PC-3 (cell line): ENCODE measurements at regions not wholly inside any gene's neighbourhood (a gene's known extent, or its start where the extent isn't known, plus 50 kb on each side); places are given as distances from the start of the nearest gene placed in this dataset. TPM values are rescaled to one million over a fixed set of nuclear protein-coding genes. Genes with fewer than 3 reads are reported as not detected.

Source experiments
- ATAC-seq: fragments of 200-7000 bp; cut with Tn5 transposase; 2 replicates; pipeline ENCODE4 v1.9.1; 2020; ENCODE audit warnings: mild to moderate bottlenecking, moderate library complexity
- BruUV-seq: library from RNA; stranded (reverse); fragments of 400-500 nt; replicated peaks from 2 replicates; lab custom pipeline; 2021; lab: Mats Ljungman, UMichigan
- CTCF ChIA-PET: fragments of 300-600 bp; sonication (Branson Sonifier 250); formaldehyde crosslinking; loops from one replicate; lab custom pipeline; 2022; ENCODE audit warnings: antibody characterized with exemption; lab: Charles Lee
- POLR2A ChIA-PET: fragments of 300-600 bp; sonication (Branson Sonifier 250); formaldehyde crosslinking; loops from one replicate; lab custom pipeline; 2022; ENCODE audit warnings: antibody characterized with exemption; ENCODE audit not compliant: unreplicated experiment; lab: Charles Lee
- DNase-seq: peaks from one replicate; pipeline ENCODE4 v3.0.0-alpha.2; 2015
- H2AFZ ChIP-seq: fragments of 300-600 bp; sonication (generic); 2 replicates; pipeline ENCODE4 v1.6.0; 2016; ENCODE audit warnings: antibody characterized with exemption, low read length
- H3F3A ChIP-seq: fragments of 300-600 bp; sonication (generic); one replicate; pipeline ENCODE4 v1.6.0; 2017; ENCODE audit warnings: antibody characterized with exemption, low read length, control low read depth, mild to moderate bottlenecking; ENCODE audit not compliant: unreplicated experiment
- H3K27ac ChIP-seq: fragments of 300-600 bp; sonication (generic); 2 replicates; pipeline ENCODE4 v1.5.1; 2016; ENCODE audit warnings: mild to moderate bottlenecking, low read length
- H3K27me3 ChIP-seq: fragments of 300-600 bp; sonication (generic); 2 replicates; pipeline ENCODE4 v1.6.1; 2016; ENCODE audit warnings: low read length, mixed read lengths
- H3K36me3 ChIP-seq: fragments of 300-600 bp; sonication (generic); 2 replicates; pipeline ENCODE4 v1.6.1; 2016; ENCODE audit warnings: low read depth, mixed run types, low read length, mixed read lengths
- H3K4me1 ChIP-seq: fragments of 300-600 bp; sonication (generic); 2 replicates; pipeline ENCODE4 v1.5.1; 2016; ENCODE audit warnings: low read length; ENCODE audit not compliant: insufficient read depth
- H3K4me2 ChIP-seq: fragments of 300-600 bp; sonication (generic); 2 replicates; pipeline ENCODE4 v1.6.0; 2016; ENCODE audit warnings: low read length
- H3K4me3 ChIP-seq: fragments of 300-600 bp; sonication (generic); 2 replicates; pipeline ENCODE4 v1.5.1; 2016; ENCODE audit warnings: mild to moderate bottlenecking, low read length, mixed read lengths
- H3K79me2 ChIP-seq: fragments of 300-600 bp; sonication (generic); 2 replicates; pipeline ENCODE4 v1.6.1; 2017; ENCODE audit warnings: low read length, mixed read lengths
- H3K9ac ChIP-seq: fragments of 300-600 bp; sonication (generic); 2 replicates; pipeline ENCODE4 v1.6.0; 2016; ENCODE audit warnings: mild to moderate bottlenecking, low read length
- H3K9me2 ChIP-seq: fragments of 300-600 bp; sonication (generic); replicated peaks from 2 replicates; pipeline ENCODE4 v1.6.1; 2016; ENCODE audit warnings: mixed run types, low read length, mixed read lengths
- H3K9me3 ChIP-seq: fragments of 300-600 bp; sonication (generic); 2 replicates; pipeline ENCODE4 v1.6.1; 2016; ENCODE audit warnings: low read length, mixed read lengths
- H4K20me1 ChIP-seq: fragments of 300-600 bp; sonication (generic); 2 replicates; pipeline ENCODE4 v1.6.1; 2016; ENCODE audit warnings: low read length, mixed read lengths
- CTCF ChIP-seq: fragments of 300-600 bp; sonication (generic); conservative IDR thresholded peaks from 2 replicates; pipeline ENCODE4 v1.5.1; 2017; ENCODE audit warnings: antibody characterized with exemption, low read depth, mild to moderate bottlenecking, low read length
- EZH2 ChIP-seq: fragments of 300-600 bp; sonication (generic); IDR thresholded peaks from one replicate; pipeline ENCODE4 v1.6.1; 2017; ENCODE audit warnings: antibody characterized with exemption, mild to moderate bottlenecking, low read length; ENCODE audit not compliant: unreplicated experiment
- EZH2phosphoT487 ChIP-seq: fragments of 300-600 bp; sonication (generic); IDR thresholded peaks from 2 replicates; pipeline ENCODE4 v1.6.1; 2018; ENCODE audit warnings: mild to moderate bottlenecking, antibody characterized with exemption, low read length, borderline replicate concordance
- intact Hi-C: fragments of 100-400 bp; cut with micrococcal nuclease; formaldehyde crosslinking; loops from 2 replicates; pipeline ENCODE4 v1.9.0; 2023
- microRNA-seq: library from miRNA; unstranded; fragments of <30 nt; microRNA quantifications from one replicate; pipeline ENCODE4 v1.1.0, GENCODE V29; 2020; ENCODE audit not compliant: unreplicated experiment

- Histone ChIP-seq H3K27ac (no peak overlapping the region), H3K9me2 (no peaks in the 10 kb centered on the region), H3K9me3 (no peaks in the 10 kb centered on the region), H3K79me2 (no peaks in the 10 kb centered on the region), H3K4me3 (no peak overlapping the region), H3K4me2 (no peak overlapping the region), H3F3A (no peaks in the 10 kb centered on the region), H3K9ac (no peak overlapping the region), H3K4me1 (peaks cover 7% of the 10 kb centered on the region; the same call in 1 of the 2 replicates), H3K36me3 (no peaks in the 10 kb centered on the region), H2AFZ (no peak overlapping the region), H3K27me3 (no peaks in the 10 kb centered on the region), H4K20me1 (no peaks in the 10 kb centered on the region)
- ATAC-seq (no peak), DNase-seq (no peak)
- POLR2A ChIA-PET: no interaction called here
- CTCF ChIA-PET: no interaction called here
- no TSS peak for BruUV-seq
- TF ChIP-seq EZH2phosphoT487 (no peak), EZH2 (no peak), CTCF (no peak)
- intact Hi-C loops: no loop called here
Observed at GRCh38 chr4:127580300-127580699, 52.5 kb upstream of the INTU start.

GRCh38 chr4:127580891-127581290 is 51.9 kb upstream of the INTU start:
- no peaks in the 10 kb centered on the region for H3K27me3 ChIP-seq
- H3K4me1 ChIP-seq: peaks cover 3% of the 10 kb centered on the region; the same call in 1 of the 2 replicates
- no peak overlapping the region for H3K4me2 ChIP-seq
- ATAC-seq: no peak
- intact Hi-C loops: no loop called here
- no peaks in the 10 kb centered on the region for H3K9me2 ChIP-seq
- H3K27ac ChIP-seq: no peak overlapping the region
- H3K9ac ChIP-seq: no peak overlapping the region
- BruUV-seq: no TSS peak
- no peaks in the 10 kb centered on the region for H3K36me3 ChIP-seq
- no peaks in the 10 kb centered on the region for H4K20me1 ChIP-seq
- no peak for DNase-seq
- no peaks in the 10 kb centered on the region for H3K79me2 ChIP-seq
- H3K4me3 ChIP-seq: no peak overlapping the region
- ChIA-PET CTCF (no interaction called here), POLR2A (no interaction called here)
- TF ChIP-seq CTCF: no peak
- no peak for TF ChIP-seq EZH2phosphoT487
- TF ChIP-seq EZH2: no peak
- no peak overlapping the region for H2AFZ ChIP-seq
- H3K9me3 ChIP-seq: no peaks in the 10 kb centered on the region
- H3F3A ChIP-seq: no peaks in the 10 kb centered on the region

Small RNA genes in the stretch of these regions (microRNA-seq; reads per million reads assigned to microRNA genes)
- gene MIR2054: not detected
